K562 (cell line): ENCODE measurements at regions not wholly inside any gene's neighbourhood (a gene's known extent, or its start where the extent isn't known, plus 50 kb on each side); places are given as distances from the start of the nearest gene placed in this dataset.

Experiments
- ATAC-seq: fragments of 200-7000 bp; cut with Tn5 transposase; 3 replicates; pipeline ENCODE4 v1.9.1; 2020; ENCODE audit warnings: moderate library complexity
- BruUV-seq: library from RNA; stranded (reverse); fragments of 400-500 nt; replicated peaks from 2 replicates; lab custom pipeline; 2021; lab: Mats Ljungman, UMichigan
- CTCF ChIA-PET: fragments of 300-600 bp; formaldehyde crosslinking; extraction: SDS; loops from one replicate; lab custom pipeline; 2021; ENCODE audit warnings: low intra/inter-chr PET ratio; lab: Yijun Ruan, JAX
- POLR2A ChIA-PET: fragments of 300-600, 350-650 bp; sonication (Branson Sonifier 250); formaldehyde crosslinking; extraction: SDS; loops from one replicate; lab custom pipeline; 2021; ENCODE audit warnings: antibody characterized with exemption, inconsistent platforms; lab: Yijun Ruan, JAX
- DNase-seq, 4 experiments: peaks; one replicate each; pipeline versions ENCODE4 v3.0.0 to v3.0.0-alpha.2; 2011 to 2018; ENCODE audit warnings: low spot score in 3 of 4, mixed read lengths in 3 of 4; ENCODE audit errors: extremely low read depth in 1 of 4
- FAIRE-seq: peaks from 2 replicates; lab custom pipeline; 2011; peaks lifted over from hg19 to GRCh38; lab: Jason Lieb, UNC
- H2AFZ ChIP-seq: 2 replicates; pipeline ENCODE4 v1.6.0; 2011; ENCODE audit warnings: low read depth, low read length, control low read depth, inconsistent platforms
- H3K27ac ChIP-seq: fragments of 200-600 bp; 3 replicates; pipeline ENCODE4 v1.8.0; 2011; ENCODE audit warnings: low read depth, mild to moderate bottlenecking, control low read depth, inconsistent platforms, low read length, moderate library complexity, mixed read lengths; ENCODE audit errors: extremely low read depth
- H3K27me3 ChIP-seq, 2 experiments: fragments of 300-600 bp in 1 of 2; 2 replicates in 1 of 2; 3 replicates in 1 of 2; pipeline versions ENCODE4 v1.6.0 to v1.8.0; 2011; ENCODE audit warnings: inconsistent platforms in 2 of 2, low read length in 2 of 2, mild to moderate bottlenecking in 1 of 2, mixed read lengths in 1 of 2, moderate library complexity in 1 of 2; ENCODE audit not compliant: control insufficient read depth in 2 of 2, insufficient read depth in 2 of 2
- H3K36me3 ChIP-seq: fragments of 300-600 bp; 3 replicates; pipeline ENCODE4 v1.8.0; 2011; ENCODE audit warnings: mild to moderate bottlenecking, low read length, inconsistent platforms; ENCODE audit not compliant: control insufficient read depth, insufficient read depth
- H3K4me1 ChIP-seq, 2 experiments: fragments of 200-600 bp in 1 of 2; replicated peaks in 1 of 2; 2 replicates in 1 of 2; 3 replicates in 1 of 2; pipeline versions ENCODE4 v1.5.1 to v1.8.0; 2011; ENCODE audit warnings: inconsistent platforms in 2 of 2, low read length in 2 of 2, mild to moderate bottlenecking in 1 of 2, mixed read lengths in 1 of 2, moderate library complexity in 1 of 2; ENCODE audit not compliant: control insufficient read depth in 2 of 2, insufficient read depth in 2 of 2
- H3K4me2 ChIP-seq: 2 replicates; pipeline ENCODE4 v1.6.1; 2011; ENCODE audit warnings: low read length, control low read depth, inconsistent platforms, mixed read lengths; ENCODE audit not compliant: insufficient read depth
- H3K4me3 ChIP-seq: fragments of 200-600 bp; sonication (generic), shearing (Covaris generic); 2 replicates; pipeline ENCODE4 v1.5.1; 2016; ENCODE audit warnings: control low read depth, inconsistent platforms
- H3K79me2 ChIP-seq: fragments of 200-600 bp; 3 replicates; pipeline ENCODE4 v1.8.0; 2011; ENCODE audit warnings: low read length, inconsistent platforms; ENCODE audit not compliant: control insufficient read depth, insufficient read depth
- H3K9ac ChIP-seq, 2 experiments: 2 replicates each; pipeline versions ENCODE4 v1.6.0 to v1.6.1; 2011; ENCODE audit warnings: low read depth in 2 of 2, low read length in 2 of 2, control low read depth in 1 of 2, inconsistent platforms in 1 of 2, mild to moderate bottlenecking in 1 of 2, mixed read lengths in 1 of 2; ENCODE audit not compliant: insufficient read depth in 1 of 2
- H3K9me1 ChIP-seq: one replicate; pipeline ENCODE4 v1.6.0; 2011; ENCODE audit warnings: inconsistent platforms, mild to moderate bottlenecking, low read length, moderate library complexity; ENCODE audit not compliant: control insufficient read depth, insufficient read depth
- H3K9me3 ChIP-seq: replicated peaks from 2 replicates; pipeline ENCODE4 v1.5.1; 2011; ENCODE audit warnings: low read depth, low read length, inconsistent platforms; ENCODE audit not compliant: control insufficient read depth, insufficient read depth
- H4K20me1 ChIP-seq: replicated peaks from 2 replicates; pipeline ENCODE4 v1.6.1; 2011; ENCODE audit warnings: low read length, inconsistent platforms, mixed read lengths; ENCODE audit not compliant: control insufficient read depth, insufficient read depth
- CREBBP ChIP-seq: IDR thresholded peaks from one replicate; pipeline ENCODE4 v1.6.1; 2012; ENCODE audit warnings: low read depth, mild to moderate bottlenecking, control low read depth, inconsistent platforms, low read length
- EGR1 ChIP-seq: fragments of 450-650 bp; conservative IDR thresholded peaks from 2 replicates; pipeline ENCODE4 v1.6.1; 2017; ENCODE audit warnings: mild to moderate bottlenecking
- ELF1 ChIP-seq: fragments of 200-800 bp; sonication (Bioruptor generic); IDR thresholded peaks from 2 replicates; pipeline ENCODE4 v1.6.1; 2016; ENCODE audit warnings: missing genetic modification characterization, missing compliant biosample characterization
- ELF4 ChIP-seq: fragments of 450-650 bp; formaldehyde crosslinking; IDR thresholded peaks from 2 replicates; pipeline ENCODE4 v1.4.0; 2022; ENCODE audit warnings: missing genetic modification characterization
- NR2F6 ChIP-seq: fragments of 450-650 bp; formaldehyde crosslinking; IDR thresholded peaks from 2 replicates; pipeline ENCODE4 v1.4.0; 2020; ENCODE audit warnings: mild to moderate bottlenecking
- RBM39 ChIP-seq: fragments of 200-400 bp; formaldehyde crosslinking; optimal IDR thresholded peaks from 2 replicates; pipeline ENCODE3; 2018; ENCODE audit warnings: low read depth, low read length
- SMARCC2 ChIP-seq: fragments of 450-650 bp; IDR thresholded peaks from 2 replicates; pipeline ENCODE4 v1.6.1; 2017; ENCODE audit warnings: antibody characterized with exemption, moderate library complexity, mild to moderate bottlenecking, low read depth
- TARDBP ChIP-seq: fragments of 450-650 bp; IDR thresholded peaks from 2 replicates; pipeline ENCODE4 v1.6.1; 2016
- TEAD2 ChIP-seq: fragments of 450-650 bp; IDR thresholded peaks from 2 replicates; pipeline ENCODE4 v1.6.1; 2016; ENCODE audit warnings: missing genetic modification characterization, control low read depth, missing compliant biosample characterization
- ZZZ3 ChIP-seq: fragments of 450-650 bp; IDR thresholded peaks from 2 replicates; pipeline ENCODE4 v1.6.1; 2016; ENCODE audit warnings: antibody characterized with exemption, mild to moderate bottlenecking, moderate library complexity
- WGBS: fragments of 100-300 bp; shearing (Covaris generic); methylation state at CpG from one replicate; pipeline ENCODE4 v1.1.6; 2016; ENCODE audit warnings: low coverage, mixed read lengths; ENCODE audit not compliant: insufficient coverage; ENCODE audit errors: missing lambda C conversion rate; 5-methylcytosine and 5-hydroxymethylcytosine counted together
- in situ Hi-C: fragments of 300-500 bp; cut with MboI; formaldehyde crosslinking; loops from 4 replicates; pipeline ENCODE4 v1.15.0; 2018; ENCODE audit warnings: inconsistent platforms, mixed read lengths
- intact Hi-C: fragments of 100-400 bp; cut with micrococcal nuclease; formaldehyde crosslinking; loops from 2 replicates; pipeline ENCODE4 v1.14.2; 2022
- TF ChIP-seq, protein P1 (sequence below), 2 experiments: fragments of 450-650 bp; conservative IDR thresholded peaks; 2 replicates each; pipeline ENCODE4 v1.6.1; 2017; ENCODE audit warnings: mild to moderate bottlenecking in 2 of 2, moderate library complexity in 2 of 2
- TF ChIP-seq, protein P2 (sequence below): fragments of 450-650 bp; IDR thresholded peaks from 2 replicates; pipeline ENCODE4 v1.6.1; 2016; ENCODE audit warnings: missing biosample characterization, missing genetic modification characterization
- TF ChIP-seq, protein P3 (sequence below): fragments of 450-650 bp; formaldehyde crosslinking; IDR thresholded peaks from 2 replicates; pipeline ENCODE4 v1.4.0; 2020; ENCODE audit warnings: mild to moderate bottlenecking, moderate library complexity
- TF ChIP-seq, protein P4 (sequence below): sonication (generic); formaldehyde crosslinking; IDR thresholded peaks from 2 replicates; pipeline ENCODE4 v1.8.1; 2023; ENCODE audit warnings: mild to moderate bottlenecking, missing genetic modification reagents

DNA sequence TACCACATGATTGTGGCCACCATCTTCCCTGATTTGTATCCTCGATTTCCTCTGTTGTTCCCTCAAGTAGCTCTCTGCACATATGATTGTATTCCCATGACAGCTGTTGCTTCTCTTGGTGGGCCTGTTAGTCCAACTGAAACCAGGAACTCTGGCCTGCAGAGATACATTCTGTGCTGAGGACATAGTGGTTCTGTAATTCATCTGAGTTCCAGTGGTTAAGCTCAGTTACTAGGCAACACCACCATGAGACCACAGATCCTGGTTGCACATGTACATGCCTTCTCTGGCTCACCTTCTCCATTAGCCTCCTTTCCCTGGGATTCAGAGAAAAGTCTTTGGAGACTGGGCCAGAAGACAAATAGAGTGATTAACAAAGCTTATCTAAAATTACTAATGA, 172.1 kb upstream of the SLC7A11 start:
- H3K9ac ChIP-seq = no peak overlapping the region
- no peaks in the 10 kb centered on the region for H3K9me1 ChIP-seq
- no peak overlapping the region for H3K4me3 ChIP-seq
- H3K4me2 ChIP-seq = no peak overlapping the region
- ATAC-seq = no peak
- WGBS = 13% methylated on average over 1 of the region's 1 CpG
- FAIRE-seq = no peak
- no peak overlapping the region for H3K27ac ChIP-seq
- in situ Hi-C loops (no loop called here), intact Hi-C loops (no loop called here)
- H3K79me2 ChIP-seq = no peaks in the 10 kb centered on the region
- H3K27me3 ChIP-seq = no peaks in the 10 kb centered on the region
- no peak for DNase-seq
- H2AFZ ChIP-seq = peak overlapping the region; percentile 41; the same call in 1 of the 2 replicates
- ChIA-PET CTCF (no interaction called here), POLR2A (interaction anchor here (0.6 to 0.9 kb wide), 3 partner anchors 11 to 311 kb away, joined by 3 to 4 read pairs (median 3); no protein-coding TSS in a partner anchor)
- TF ChIP-seq CREBBP (no peak), TEAD2 (tag) (no peak), ELF1 (no peak), ELF4 (no peak), RBM39 (no peak), TARDBP (no peak), NR2F6 (CRISPR knock-in tag) (no peak), EGR1 (no peak), ZZZ3 (no peak), SMARCC2 (no peak)
- TF ChIP-seq, protein P1, sequence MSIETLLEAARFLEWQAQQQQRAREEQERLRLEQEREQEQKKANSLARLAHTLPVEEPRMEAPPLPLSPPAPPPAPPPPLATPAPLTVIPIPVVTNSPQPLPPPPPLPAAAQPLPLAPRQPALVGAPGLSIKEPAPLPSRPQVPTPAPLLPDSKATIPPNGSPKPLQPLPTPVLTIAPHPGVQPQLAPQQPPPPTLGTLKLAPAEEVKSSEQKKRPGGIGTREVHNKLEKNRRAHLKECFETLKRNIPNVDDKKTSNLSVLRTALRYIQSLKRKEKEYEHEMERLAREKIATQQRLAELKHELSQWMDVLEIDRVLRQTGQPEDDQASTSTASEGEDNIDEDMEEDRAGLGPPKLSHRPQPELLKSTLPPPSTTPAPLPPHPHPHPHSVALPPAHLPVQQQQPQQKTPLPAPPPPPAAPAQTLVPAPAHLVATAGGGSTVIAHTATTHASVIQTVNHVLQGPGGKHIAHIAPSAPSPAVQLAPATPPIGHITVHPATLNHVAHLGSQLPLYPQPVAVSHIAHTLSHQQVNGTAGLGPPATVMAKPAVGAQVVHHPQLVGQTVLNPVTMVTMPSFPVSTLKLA (conservative IDR thresholded peaks at IDR 0.05) = no peak
- TF ChIP-seq, protein P2, sequence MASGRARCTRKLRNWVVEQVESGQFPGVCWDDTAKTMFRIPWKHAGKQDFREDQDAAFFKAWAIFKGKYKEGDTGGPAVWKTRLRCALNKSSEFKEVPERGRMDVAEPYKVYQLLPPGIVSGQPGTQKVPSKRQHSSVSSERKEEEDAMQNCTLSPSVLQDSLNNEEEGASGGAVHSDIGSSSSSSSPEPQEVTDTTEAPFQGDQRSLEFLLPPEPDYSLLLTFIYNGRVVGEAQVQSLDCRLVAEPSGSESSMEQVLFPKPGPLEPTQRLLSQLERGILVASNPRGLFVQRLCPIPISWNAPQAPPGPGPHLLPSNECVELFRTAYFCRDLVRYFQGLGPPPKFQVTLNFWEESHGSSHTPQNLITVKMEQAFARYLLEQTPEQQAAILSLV = no peak
- TF ChIP-seq, protein P3, sequence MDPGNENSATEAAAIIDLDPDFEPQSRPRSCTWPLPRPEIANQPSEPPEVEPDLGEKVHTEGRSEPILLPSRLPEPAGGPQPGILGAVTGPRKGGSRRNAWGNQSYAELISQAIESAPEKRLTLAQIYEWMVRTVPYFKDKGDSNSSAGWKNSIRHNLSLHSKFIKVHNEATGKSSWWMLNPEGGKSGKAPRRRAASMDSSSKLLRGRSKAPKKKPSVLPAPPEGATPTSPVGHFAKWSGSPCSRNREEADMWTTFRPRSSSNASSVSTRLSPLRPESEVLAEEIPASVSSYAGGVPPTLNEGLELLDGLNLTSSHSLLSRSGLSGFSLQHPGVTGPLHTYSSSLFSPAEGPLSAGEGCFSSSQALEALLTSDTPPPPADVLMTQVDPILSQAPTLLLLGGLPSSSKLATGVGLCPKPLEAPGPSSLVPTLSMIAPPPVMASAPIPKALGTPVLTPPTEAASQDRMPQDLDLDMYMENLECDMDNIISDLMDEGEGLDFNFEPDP (CRISPR knock-in tag) = no peak
- TF ChIP-seq, protein P4, sequence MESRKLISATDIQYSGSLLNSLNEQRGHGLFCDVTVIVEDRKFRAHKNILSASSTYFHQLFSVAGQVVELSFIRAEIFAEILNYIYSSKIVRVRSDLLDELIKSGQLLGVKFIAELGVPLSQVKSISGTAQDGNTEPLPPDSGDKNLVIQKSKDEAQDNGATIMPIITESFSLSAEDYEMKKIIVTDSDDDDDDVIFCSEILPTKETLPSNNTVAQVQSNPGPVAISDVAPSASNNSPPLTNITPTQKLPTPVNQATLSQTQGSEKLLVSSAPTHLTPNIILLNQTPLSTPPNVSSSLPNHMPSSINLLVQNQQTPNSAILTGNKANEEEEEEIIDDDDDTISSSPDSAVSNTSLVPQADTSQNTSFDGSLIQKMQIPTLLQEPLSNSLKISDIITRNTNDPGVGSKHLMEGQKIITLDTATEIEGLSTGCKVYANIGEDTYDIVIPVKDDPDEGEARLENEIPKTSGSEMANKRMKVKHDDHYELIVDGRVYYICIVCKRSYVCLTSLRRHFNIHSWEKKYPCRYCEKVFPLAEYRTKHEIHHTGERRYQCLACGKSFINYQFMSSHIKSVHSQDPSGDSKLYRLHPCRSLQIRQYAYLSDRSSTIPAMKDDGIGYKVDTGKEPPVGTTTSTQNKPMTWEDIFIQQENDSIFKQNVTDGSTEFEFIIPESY (CRISPR knock-in tag) = no peak
- no peaks in the 10 kb centered on the region for H3K9me3 ChIP-seq
- H3K4me1 ChIP-seq = no peaks in the 10 kb centered on the region
- no peaks in the 10 kb centered on the region for H3K36me3 ChIP-seq
- H4K20me1 ChIP-seq = no peaks in the 10 kb centered on the region
- BruUV-seq = no TSS peak
